Activated CD4-positive, alpha-beta T cell treated with anti-CD3 and anti-CD28 coated beads for 48 hours (primary cell): ENCODE measurements at regions not wholly inside any gene's neighbourhood (a gene's known extent, or its start where the extent isn't known, plus 50 kb on each side); places are given as distances from the start of the nearest gene placed in this dataset.
"Not testable (repeated sequence)": the region's sequence is repeated elsewhere in the genome, so short reads cannot be mapped to it uniquely, and the experiment has no call there.

Experiments
- DNase-seq: peaks from one replicate; pipeline ENCODE4 v3.0.0-alpha.2; 2020

DNA sequence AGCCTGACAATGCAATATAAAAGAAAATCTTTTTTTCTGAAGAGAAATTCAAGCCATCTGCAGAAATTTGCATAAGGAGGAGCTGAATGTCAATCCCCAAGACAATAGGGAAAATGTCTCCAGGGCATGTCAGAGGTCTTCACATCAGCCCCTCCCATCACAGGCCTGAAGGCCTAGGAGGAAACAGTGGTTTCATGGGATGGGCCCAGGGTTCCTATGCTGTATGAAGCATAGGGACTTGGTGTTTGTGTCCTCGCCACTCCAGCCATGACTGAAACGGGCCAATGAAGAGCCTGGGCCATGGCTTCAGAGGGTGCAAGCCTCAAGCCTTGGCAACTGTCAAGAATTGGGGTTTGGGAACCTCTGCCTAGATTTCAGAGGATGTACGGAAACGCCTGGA, 883.5 kb downstream of the UQCRFS1 start:
- no peak for DNase-seq

DNA sequence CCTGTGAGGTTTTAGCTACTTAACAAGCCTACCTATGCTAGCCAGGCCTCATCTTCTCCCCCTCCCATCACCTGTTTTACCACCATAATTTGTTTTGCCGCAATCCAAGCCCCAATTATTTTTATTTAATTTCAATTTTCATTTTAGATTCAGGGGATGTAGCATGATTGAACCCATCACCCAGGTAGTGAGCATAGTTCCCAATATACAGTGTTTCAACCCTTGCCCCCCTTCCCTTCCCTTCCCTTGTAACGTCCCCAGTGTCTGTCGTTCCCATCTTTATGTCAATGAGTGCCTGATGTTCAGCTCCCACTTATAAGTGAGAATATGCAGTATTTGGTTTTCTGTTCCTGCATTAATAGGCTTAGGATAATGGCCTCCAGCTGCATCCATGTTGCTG, 885.0 kb downstream of the UQCRFS1 start:
- no peak for DNase-seq

DNA sequence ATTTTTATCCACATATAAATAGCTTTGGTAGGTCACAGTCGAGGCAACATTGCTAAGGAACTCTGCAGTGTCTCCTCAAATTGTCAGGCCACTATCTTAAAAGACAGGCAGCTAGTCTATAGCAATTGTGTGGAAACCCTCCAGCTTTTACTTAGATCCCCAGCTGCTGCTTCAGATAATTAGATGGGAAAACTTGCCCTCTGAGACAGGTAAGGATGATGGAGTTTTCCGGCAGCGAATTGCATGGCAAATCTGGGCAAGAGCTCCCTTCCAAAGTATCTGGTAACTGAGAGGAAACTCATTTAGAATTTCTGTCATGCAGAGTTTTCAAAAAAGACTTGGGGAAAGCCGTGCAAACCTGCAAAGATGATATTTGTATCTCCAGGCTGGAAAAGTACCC, 886.2 kb downstream of the UQCRFS1 start:
- no peak for DNase-seq

DNA sequence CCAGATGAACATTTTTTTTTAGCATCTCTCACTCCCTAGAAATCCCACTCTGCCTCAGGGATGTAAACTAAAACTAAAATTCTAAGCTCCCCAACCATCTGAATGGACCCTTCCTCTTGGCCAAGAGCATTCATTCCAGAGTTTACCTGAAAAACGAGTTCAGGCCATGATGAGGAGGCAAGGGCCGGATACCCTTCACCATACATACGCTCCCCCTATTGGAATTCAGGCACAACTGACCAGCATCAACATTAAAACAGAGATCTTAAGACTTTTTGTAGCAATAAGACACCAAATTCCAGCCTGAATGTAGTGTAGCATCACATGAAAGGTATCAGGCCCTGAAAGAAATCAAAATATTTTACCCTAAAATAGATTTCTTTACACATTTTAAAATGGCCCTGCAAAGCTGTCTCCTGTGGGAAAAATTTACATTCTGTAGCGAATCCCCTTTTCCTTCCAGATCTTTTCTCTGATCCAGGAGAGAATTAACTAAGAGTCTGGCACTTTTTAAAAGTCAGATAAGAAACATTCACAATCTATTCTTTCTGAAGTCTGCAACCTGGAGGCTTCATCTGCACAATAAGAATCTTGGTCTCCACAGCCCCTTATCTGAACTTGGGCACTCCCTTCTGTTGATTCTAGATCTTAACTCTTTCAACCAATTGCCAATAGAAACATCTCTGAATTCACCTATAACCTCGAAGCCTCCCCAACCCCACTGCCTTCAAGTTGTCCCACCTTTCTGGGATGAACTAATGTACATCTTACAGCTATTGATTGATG, 888.5 kb downstream of the UQCRFS1 start:
- DNase-seq, result no peak

DNA sequence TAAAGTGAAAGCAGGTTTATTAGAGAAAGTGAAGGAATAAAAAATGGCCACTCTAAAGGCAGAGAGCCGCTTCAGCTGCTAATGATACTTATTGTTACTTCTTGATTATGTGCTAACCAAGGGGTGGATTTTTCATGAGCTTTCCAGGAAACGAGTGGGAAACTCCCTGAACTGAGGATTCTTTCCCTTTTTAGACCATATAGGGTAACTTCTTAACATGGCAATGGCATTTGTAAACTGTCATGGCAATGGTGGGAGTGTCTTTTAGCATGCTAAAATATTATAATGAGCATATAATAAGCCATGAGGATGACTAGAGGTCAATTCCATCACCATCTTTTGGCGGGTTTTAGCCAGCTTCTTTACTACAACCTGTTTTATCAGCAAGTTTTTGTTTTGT, 890.0 kb downstream of the UQCRFS1 start:
- no peak for DNase-seq

DNA sequence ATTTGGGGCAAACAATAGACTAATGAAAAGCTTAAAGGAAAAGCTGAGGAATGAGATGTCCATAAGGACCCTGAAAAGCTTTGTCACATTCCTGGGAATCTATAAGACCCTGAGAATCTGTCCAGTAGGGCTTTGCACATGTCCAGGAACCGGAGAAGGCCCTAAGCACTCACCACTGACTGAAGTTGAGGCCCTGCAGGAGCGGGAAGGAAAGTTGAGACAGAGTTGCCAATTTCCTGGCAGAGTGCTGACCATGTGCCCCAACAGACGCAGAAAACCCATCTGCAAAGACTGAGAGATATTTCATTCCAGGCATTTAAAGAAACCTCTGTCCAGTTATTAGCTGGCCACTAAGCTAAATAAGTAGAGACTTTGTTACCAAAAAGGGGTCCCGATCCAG, 890.5 kb downstream of the UQCRFS1 start:
- DNase-seq, result no peak

DNA sequence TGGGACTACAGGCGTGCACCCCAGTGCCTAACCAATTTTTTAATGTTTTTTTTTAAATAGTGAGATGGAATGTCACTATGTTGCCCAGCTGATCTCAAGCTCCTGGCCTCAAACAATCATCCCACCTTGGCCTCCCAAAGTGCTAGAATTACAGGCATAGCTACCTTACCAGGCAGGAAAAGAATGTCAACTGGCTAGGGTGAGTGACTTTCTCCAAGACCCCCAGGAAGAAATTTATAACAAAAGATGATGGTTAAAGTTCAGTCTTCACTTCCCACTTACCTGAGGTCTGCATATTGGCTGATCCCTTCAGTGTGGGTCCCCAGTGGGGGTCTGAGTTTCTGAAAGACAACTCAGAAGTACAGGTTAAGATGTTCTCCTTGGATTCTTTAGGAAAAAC, 893.0 kb downstream of the UQCRFS1 start:
- no peak for DNase-seq

DNA sequence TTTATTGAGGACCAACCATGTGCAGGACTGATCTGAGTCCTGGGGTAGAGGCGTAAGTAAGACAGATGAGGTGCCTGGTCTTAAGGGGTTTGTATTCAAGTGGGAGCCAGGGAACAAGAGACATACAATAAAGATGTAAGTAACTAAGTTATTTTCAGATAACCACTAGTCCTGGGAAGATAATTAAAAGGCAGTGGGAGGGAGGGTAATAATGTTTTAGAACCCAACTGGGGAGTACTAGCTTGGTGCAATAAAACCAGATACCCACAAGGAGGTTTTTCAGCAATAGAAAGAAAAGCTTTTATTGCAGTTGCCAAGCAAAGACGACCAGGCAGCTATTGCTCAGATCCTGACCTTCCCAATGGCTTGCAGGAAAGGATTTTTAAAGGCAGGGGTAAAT, 893.7 kb downstream of the UQCRFS1 start:
- DNase-seq, result no peak

DNA sequence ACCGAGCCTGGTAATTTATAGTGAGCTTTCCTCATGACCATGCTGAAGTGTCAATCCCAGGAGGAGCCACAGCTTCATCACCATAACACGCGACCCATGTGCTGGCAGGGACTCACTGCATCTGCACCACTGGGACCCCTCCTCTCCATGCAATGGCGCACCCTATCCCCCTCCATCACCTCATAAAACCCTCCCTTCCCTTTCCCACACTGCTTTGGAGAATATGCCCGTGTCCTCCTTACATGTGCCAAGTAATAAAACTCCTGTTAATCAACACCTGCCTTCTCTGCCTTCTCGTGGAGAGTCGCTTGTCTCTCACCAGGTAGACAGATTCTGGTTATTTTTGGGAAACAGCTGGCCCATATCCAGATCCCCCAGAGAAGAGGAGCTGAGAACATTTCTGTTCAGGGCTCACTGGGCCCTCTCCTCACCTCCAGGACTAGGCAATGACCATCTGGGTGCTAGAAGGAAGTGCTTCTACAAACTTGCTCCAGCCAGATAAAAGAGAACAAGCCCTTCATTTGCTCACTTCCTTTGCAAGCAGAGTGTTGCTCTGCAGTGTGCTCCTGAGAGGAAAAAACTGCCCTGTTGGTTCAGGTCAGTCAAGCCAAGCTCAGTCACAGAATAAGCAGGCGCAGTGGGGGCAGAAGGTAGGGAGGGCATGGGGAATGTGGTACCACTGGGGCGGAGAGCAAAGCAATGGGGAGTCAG, 894.3 kb downstream of the UQCRFS1 start:
- no peak for DNase-seq

DNA sequence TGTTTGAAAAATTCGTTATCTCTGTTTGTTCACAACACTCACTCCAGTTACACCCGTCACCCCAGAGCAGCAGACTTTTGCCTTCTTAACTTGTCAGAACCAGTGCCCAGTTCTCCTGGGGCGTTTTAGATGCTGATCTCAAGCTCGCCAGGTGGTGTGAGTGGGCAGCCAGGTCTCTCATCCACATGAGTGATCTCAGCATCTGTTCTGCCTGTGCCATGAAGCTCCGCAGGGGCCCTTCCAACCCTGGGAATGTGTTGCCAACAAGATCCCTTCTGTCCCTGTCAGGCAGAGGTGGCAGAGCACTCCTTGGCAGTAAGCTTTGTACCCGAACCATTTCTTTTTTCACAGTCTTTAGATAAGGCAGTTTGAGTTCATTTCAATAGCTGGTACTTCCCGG, 896.5 kb downstream of the UQCRFS1 start:
- DNase-seq, result no peak

DNA sequence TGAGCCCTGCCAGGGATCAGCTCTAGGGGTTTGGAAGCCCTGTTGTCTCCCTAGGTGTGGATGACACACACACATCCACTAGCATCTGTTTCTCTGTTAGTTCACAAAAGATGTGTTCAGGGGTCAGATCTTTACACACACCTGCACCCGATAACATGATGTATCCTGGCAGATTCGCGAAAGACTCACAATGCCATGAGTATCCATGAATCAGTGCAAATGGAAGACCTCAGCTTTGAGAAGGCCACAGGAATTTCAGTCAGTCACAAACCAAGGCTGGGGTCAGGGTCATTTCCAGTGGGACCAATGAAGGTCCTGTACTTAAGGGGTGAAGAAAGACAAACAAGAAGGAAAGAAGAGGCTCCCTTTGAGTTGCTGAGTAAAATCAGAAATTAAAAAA, 898.2 kb downstream of the UQCRFS1 start:
- DNase-seq, result no peak

DNA sequence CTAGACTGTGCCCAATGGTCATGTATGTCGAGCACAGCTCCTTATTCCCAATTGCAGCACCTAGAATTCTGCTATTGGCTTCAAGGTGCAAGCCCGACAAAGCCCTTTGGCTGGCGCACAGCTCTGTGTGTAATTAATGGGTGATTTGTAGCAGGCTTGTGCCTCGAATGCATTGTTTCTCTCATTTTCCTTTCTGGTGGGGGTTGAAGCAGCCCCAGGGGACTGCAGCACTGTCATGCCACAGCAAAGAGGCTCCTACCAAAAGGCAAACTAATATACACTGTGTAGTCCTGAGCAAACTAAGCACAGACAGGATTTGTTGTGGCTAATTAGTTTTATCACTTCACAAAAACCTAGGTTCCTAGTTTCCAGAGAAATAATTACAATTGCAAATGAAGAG, 898.7 kb downstream of the UQCRFS1 start:
- no peak for DNase-seq

DNA sequence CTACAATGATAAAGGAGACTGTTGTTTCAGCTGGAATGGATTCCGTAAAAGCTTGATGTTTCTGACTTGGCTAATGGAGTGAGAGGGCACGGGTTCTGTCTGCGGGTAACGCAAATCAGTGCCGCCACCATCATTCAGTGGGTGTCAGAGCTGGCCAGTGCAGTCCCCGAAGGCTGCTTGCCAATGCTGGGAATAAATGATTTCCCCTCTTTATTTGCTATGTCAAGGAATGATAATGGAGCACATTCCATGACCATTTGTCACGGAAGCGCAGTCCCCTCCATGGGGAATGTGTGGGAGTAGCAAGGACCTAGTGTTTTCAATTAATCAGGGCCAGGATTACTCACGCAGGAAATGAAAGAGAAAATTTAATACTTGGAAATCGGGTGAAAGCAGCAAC, 899.3 kb downstream of the UQCRFS1 start:
- no peak for DNase-seq

DNA sequence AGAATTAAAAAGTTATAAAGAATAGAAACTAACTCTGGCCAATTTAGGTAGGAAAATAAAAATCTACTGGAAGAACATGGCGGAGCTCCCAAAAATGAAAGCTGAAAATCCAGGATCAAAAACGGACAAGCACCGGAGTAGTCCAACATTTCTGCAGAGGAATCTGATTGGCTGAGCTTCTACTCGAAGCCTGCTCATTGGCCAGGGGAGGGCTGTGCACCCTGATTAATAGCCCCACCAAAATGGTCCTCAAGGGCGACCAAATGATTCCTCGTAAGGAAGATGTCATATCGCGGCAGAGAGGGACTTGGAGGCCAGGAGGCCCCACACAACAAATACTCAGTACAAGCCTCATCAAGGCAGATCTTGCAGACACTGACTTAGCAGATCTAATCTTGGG, 900.7 kb downstream of the UQCRFS1 start:
- DNase-seq, result no peak

DNA sequence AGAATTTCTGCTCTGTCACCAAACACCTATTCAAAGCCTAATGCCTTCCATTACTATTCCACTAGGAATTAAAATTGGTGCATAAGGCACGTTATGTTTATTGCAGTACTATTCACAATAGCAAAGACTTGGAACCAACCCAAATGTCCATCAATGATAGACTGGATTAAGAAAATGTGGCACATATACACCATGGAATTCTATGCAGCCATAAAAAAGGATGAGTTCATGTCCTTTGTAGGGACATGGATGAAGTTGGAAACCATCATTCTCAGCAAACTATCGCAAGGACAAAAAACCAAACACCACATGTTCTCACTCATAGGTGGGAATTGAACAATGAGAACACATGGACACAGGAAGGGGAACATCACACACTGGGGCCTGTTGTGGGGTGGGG, 902.1 kb downstream of the UQCRFS1 start:
- not testable (repeated sequence) for DNase-seq

DNA sequence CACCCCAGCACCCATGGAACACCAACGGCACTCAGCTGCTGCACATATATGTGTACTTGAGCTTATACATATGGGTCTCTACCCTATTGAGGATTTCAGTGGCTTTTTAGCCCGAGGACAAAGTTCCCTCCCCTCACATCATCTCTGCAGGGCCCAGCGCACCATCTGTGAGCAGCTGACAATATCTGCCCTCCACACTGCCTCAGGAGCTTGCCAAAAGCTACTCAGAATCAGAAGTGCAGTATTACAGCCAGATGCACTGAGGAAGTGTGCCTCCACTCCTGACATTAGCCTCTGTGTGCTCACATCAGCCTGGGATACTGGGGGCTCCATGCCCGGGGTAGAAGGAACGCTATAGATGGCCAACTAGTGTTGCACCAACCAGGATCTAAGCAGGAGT, 903.9 kb downstream of the UQCRFS1 start:
- no peak for DNase-seq

DNA sequence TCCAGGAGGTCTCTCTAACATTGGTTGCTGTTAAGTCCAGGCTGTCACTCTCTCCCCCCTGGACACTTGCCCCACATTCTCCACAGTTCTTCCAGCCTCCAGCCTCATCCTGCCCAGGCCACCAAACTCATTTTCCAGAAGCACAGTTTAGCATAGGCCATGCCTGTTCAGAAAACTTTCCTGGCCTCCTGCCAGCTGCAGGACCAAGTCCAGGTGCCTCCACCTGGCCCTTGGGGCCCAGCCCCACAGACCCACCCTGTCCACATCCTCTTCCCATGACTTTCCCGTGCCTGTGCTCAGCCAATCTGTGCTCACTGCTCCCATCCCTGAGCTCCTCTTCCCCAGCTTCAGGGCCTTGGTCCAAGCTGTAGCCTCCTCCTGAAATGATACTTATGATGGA, 905.0 kb downstream of the UQCRFS1 start:
- DNase-seq, result no peak

DNA sequence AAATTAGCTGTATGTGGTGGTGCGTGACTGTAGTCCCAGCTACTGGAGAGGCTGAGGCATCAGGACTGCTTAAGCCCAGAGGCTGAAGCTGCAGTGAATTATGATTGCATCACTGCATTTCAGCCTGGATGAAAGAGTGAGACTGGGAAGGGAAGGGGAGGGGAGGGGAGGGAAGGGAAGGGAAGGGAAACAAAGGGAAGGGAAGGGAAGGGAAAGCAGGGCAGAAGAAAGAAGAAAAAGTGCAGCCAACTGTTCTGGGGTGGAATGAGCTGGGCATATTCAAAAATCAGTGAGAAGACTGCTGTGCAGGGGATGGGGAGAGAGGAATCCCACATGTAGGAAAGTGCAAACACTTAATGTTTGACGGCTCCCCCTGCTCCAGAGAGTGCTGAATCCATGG, 905.5 kb downstream of the UQCRFS1 start:
- no peak for DNase-seq

DNA sequence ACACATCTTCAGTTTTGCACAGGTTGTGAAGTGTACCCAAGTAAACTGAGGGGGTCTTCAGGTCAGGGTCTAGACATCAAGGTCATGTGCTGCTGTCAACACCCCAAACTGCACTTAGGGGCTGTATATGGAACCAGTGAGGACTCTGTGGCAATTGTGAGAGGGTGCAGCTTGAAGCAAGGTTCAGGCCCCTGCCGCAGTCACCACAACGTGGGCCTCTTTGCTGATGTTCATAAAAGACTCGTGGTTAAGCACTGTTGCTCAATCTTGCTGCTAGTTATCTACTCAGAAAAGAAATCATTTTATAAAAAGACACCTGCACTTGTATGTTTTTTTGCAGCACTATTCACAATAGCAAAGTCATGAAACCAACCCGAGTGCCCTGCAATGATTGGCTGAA, 907.4 kb downstream of the UQCRFS1 start:
- no peak for DNase-seq

DNA sequence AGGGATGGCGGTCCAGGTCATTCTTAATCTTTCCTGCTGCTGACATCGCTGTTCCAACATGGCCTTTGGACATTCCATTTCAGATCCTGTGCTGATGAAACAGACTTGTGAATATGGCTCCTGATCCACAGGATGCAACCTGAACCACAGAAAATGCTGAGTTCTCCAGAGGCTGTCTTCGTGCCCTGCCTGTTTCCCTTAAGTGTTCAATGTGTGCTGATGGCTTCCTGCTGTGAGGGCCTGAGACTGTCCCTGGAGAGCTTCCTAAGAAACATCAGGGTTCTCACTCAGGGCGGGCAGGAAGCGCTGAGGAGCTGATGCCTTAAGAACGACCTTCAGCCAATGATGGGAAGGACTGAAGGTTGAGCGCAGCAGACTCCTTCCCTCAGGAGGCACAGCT, 909.4 kb downstream of the UQCRFS1 start:
- DNase-seq, result no peak

DNA sequence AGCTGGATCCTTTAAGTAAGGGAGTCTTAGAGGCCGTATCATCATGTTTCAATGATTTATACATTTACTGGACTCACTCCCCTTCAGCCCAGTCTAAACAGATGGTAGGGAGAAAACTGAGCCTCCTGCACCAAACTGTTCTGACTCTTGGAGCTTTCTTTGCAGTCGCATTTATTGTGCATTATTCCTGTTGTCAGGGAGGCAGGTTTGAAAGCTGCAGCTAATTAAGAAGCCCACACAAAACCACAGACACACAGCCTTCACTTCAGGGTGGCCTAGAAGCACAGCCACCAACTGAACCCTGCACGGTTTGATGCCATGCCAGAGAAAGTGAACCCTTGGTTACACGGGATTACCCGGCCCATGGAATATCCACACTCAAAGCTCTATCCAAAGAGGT, 911.0 kb downstream of the UQCRFS1 start:
- DNase-seq, result no peak

DNA sequence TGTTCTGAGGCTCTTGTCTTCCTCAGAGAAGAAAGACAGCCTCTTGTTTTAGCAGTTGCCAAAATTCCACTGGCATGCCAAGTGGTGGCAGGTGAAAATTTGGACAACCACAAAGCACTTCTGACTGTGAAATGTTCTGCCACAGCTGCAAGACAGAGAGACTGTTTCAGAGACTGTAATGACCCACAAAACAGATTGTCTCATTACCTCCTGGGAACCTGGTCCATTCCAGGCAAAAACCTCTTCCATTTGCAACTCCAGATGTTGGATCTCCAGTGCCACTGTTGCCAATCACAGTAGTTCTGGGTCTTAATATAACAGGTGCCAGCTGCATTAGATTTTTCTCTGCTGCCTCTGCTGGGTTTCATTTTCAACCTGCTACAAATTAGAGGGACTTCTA, 911.5 kb downstream of the UQCRFS1 start:
- no peak for DNase-seq

DNA sequence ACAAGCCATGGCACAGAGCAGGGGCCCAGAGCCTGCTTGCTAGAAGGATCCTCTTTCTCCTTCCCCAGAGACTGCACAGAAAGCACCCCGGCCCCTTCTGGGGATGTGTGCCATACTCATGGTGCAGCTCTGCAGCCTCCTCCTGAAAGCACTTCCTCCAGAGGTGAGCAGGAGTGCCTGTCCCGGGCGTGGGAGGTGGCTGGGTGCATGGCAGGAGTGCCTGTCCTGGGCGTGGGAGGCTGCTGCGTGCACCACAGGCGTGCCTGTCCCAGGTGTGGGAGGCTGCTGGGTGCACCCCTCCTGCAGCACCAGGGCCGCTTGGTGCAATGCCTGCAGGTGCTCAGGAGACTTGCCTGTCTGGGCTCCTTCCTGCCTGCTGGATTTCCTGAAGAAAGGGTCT, 913.3 kb downstream of the UQCRFS1 start:
- no peak for DNase-seq

DNA sequence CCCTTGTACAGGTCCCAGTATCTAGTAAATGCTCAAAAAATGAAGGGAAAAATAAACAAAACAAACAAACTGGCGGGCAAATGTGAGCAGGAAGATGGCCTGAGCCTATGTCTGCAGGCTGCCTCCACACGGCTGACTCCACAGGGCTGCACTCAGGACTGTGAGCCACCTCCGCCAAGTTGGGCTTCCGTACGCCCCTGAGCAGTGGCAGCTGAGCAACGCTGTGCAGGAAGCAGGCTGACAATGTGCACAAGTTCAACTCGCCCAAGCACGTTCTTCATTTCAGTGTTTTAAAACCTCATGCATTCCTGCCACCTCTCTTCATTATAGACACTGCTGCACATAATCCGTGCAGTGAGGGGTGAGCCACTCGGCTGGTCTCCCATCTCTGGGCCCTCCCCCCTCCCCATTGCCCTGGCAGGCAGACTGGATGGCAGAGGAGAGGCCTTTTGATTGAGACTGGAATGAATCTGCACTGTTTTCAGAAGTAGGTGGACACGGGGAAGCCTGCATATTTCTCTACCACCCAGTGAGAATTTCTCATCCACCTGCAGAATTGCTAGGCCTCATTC, 915.3 kb downstream of the UQCRFS1 start:
- DNase-seq, result no peak

DNA sequence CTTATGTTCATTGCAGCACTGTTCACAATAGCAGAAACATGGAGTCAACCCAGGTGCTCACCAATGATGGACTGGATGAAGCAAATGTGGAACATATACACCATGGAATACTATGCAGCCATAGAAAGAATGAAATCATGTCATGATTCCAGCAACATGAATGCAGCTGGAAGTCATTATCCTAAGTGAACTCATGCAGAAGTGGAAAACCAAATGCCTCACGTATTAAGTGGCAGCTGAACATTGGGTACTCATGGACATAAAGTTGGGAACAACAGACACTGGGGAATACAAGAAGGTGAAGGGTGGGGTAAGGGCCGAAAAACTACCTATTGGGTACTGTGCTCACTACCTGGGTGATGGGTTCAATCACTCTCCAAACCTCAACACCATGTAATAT, 915.9 kb downstream of the UQCRFS1 start:
- DNase-seq, result no peak
